GM18907 (cell line): ENCODE measurements at regions not wholly inside any gene's neighbourhood (a gene's known extent, or its start where the extent isn't known, plus 50 kb on each side); places are given as distances from the start of the nearest gene placed in this dataset.

Experiments
- ATAC-seq: cut with Tn5 transposase; IDR thresholded peaks from one replicate; pipeline ENCODE4 v1.9.1; 2021; ENCODE audit warnings: mild to moderate bottlenecking, moderate library complexity; ENCODE audit not compliant: unreplicated experiment

DNA sequence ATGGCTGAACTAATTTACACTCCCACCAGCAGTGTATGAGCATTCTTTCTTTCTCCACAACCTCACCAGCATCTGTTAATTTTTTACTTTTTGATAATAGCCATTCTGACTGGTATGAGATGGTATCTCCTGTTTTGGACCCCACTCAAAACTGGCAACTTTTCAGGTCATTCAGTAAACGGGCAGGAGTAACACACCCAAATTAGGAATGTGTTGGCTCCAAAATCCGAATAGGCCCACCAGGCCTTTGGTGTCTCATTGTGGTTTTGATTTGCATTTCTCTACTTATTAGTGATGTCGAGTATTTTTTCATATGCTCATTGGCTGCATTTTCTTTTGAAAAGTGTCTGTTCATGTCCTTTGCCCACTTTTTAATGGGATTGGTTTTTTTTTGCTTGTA is 517.1 kb downstream of the TMEM232 start:
- ATAC-seq: no peak

DNA sequence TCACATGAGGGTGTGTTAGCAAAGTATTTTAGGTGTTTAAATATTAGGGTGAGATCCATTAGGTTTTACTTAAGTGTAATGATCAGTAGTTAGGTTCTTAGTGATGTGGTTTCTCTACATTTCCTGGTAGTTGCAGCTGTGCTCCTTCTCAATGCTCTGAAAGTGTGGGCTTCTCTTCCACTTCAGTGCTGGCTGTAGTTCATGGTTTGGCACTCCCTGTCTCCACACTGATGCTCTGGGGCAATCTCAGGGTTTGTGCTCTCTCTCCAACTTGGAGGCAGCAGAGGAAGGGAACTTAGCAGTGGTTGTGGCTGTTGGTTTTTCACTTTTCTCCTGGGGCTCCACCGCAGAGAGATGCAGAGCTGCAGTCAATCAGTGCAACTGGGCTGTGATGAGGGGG is 507.5 kb downstream of the TMEM232 start:
- ATAC-seq: no peak

- ATAC-seq: no peak
Measured at GRCh38 chr5:110219769-110220168, 506.7 kb downstream of the TMEM232 start.

- no peak for ATAC-seq
Measured at GRCh38 chr5:110221036-110221435, 505.4 kb downstream of the TMEM232 start.

GRCh38 chr5:110224050-110224449 is 502.4 kb downstream of the TMEM232 start:
- ATAC-seq: no peak

- ATAC-seq: no peak
Measured at GRCh38 chr5:110225949-110226348, 500.5 kb downstream of the TMEM232 start.

DNA sequence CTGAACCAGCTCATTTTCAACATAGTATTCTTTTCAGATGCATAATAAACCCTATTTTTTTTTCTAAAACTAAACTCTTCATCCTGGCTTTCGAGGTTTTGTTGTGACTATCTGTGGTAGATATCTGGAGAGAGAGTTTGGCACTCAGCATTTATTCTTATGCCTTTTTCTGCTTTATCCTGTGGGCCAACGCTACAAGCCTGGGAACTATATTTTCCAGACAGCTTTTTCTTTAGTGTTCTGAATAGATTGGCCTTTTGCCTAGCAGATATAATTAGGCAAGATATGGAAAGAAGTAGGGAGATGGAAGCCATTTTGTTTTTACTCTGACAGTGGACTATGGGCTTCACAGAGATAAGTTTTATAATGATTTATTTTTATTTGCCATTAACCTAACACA is 486.7 kb downstream of the TMEM232 start:
- ATAC-seq: no peak

DNA sequence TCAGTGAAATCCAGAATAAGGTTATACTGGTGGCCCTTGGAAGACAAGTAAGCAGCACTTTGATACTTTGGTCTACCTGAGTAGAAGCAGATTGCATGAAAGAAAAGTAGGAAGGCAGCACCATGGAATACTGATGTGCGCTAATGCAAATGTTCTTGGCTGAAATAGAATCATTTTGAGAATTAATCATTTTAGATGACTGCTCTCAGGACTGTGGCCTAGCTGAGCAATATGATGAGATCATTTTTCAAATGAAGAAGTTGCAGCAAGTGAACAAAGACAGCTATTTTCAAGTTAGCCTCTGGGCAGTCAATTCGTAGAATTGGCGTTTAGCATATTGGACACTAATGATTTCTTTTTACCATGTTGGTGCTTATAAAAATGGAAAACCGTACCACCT is 483.5 kb downstream of the TMEM232 start:
- no peak for ATAC-seq

DNA sequence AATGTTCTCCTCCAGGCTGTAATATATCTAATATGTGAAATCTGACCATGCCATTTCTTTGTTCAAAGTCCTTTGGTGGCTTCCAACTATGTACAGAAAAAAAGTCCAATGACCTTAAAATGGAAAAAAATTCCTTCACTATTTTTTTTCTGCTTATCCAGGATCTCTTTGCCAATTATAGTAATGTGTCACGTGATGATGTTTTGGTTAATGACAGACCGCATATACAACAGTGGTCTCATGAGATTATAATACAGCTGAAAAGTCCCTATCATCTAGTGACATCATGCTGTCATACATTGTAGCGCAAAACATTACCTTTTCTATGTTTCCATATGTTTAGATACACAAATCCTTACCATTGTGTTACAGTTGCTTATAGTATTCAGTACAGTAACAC is 477.6 kb downstream of the TMEM232 start:
- no peak for ATAC-seq

- no peak for ATAC-seq
Measured at GRCh38 chr5:110250355-110250754, 476.1 kb downstream of the TMEM232 start.

DNA sequence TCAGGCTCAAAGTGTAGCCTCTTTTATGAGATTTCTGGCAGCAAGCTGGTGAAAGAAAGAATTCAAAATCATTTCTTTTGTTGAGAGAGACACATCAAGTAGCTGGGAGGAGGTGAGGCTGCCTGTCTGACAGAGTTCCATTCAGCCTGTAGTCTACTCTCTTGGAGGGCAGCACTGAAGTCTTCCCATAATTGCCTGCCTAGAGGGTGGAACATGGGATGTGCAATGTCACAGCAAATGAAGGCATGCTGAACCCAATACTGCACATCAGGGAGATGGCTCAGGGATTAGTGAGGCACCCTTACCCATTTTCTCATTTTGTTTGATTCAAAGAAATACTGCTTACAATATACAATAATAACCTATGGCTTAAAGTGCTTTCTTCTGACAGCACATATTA is 475.7 kb downstream of the TMEM232 start:
- no peak for ATAC-seq

DNA sequence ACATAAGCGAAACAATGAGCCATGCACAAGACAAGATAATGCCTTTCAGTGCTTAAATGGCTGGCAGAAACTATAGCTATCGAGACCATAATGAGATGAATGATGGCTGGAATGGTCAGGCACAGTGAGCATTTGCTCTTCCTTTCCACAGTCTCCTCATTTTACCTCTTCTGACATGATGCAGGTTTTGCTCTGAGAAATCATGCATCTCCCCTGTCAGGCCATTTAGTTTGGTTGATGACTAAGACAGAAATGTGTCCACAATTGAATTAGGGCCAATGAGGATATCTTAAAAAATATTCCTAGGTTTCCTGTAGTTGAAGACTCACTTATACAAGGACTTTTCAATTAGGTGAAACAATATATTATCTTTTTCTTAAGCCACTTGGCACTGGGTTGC is 475.1 kb downstream of the TMEM232 start:
- no peak for ATAC-seq

GRCh38 chr5:110255194-110255593 is 471.3 kb downstream of the TMEM232 start:
- ATAC-seq: no peak

DNA sequence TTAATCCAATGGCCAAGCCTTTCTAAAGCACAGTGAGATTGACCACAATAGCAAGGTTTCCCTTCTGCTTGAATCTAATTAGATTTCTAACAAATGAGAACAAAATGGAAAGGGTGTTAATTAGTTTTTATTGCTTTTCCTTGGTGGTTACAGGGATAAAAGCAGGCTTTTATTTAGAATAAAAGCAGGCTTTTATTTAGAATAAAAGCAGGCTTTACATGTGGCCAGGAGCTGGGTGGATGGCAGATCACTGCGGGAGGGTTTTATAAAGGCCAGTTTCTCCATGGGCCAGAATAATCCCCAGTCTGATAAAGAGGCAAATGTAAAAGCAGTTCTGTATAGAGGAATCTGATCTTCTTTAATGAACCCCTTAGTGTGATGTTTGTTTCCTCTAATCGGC is 470.2 kb downstream of the TMEM232 start:
- ATAC-seq: no peak

DNA sequence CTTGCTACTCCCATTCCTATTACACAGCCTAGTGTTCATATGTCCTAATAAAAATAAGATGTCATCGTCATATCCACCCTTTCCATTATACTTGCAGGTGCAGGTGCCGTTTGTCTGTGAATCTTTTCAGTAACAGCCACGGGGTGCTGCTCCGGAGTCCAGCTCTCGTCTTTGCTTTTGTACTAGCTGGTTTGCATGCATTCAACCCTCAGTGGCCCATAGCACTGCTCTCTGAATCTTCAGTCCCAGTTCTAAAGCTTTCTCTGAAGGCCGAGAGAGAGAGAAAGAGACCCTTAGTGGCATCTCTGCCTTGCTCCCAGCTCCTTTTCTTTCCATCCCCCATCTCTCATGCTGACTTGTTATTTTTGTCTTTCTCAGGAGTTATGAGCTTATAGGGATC is 468.5 kb downstream of the TMEM232 start:
- ATAC-seq: no peak

GRCh38 chr5:110258460-110259216 is 467.8 kb downstream of the TMEM232 start:
- ATAC-seq: no peak

DNA sequence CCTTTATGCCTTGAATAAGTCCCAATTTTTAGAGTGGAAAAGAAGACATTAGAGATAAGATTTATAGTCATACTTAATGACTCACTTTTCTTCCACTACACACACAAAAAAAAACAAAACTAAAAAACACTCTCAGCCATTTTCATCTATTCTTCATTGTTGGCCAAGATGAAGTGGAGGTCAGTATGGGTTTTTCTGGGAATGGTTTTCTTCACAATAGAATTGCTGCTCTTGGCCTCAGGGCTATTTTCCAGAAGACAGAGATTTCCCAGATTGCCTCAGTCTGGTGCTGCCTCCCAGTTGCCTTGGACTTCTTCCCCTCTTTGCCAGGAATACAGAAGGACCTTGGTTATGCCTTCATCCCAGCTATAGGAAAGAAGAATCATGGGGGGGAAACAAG is 463.7 kb downstream of the TMEM232 start:
- ATAC-seq: no peak

- ATAC-seq: no peak
Measured at GRCh38 chr5:110264661-110265060, 461.8 kb downstream of the TMEM232 start.

DNA sequence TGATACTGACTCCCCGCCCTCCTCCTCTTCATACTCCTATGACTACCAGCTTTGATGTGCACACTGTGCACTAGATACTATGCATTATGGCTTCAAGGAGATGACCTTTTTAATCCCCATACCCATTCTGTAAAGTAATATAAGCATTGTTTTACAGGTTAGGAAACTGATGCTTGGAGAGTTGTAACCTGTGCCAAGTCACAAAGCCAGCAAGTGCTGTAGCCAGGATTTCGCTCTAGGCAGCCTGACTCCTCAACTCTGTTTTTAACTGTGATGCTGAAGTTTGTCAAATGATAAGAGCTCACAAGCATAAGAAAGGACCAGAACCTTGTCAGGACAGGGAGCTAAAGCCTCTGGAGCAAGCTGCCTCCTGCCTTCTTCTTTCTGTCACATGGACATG is 461.3 kb downstream of the TMEM232 start:
- ATAC-seq: no peak

GRCh38 chr5:110267714-110268113 is 458.8 kb downstream of the TMEM232 start:
- no peak for ATAC-seq

- no peak for ATAC-seq
Measured at GRCh38 chr5:110268283-110268682, 458.2 kb downstream of the TMEM232 start.

GRCh38 chr5:110268985-110269384 is 457.5 kb downstream of the TMEM232 start:
- no peak for ATAC-seq

DNA sequence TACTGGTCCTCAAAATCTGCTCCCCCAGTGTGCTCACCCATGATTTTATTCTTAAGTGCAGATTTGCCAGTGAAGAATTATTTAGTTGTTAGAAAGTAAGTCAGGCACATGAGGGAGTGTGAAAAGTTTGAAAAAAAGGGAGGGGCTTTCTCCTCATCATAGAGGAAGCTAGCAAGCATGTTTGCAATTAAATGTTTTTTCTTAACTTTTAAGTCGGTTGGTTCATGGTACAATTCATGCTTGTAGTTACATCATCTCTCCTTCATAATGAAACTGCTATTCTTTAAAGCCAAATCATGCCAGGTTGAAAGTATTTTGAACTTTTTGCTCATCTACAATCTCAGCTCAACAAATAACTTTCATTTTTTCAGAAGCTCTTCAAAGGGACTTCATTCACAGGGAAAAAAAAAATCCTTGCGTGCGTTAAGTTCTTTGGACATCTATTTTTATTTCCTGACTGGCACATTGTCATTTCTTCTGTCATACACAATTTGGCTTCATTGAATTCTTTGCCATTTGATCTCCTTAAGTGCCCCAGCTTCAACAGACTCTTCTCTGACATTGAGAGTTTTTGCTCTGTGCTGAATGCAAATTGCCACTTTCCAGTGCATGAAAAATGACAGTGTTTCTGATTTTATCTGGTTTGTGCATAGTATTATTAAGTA is 456.9 kb downstream of the TMEM232 start:
- ATAC-seq: no peak
